LNCaP clone FGC (cell line): ENCODE measurements at regions not wholly inside any gene's neighbourhood (a gene's known extent, or its start where the extent isn't known, plus 50 kb on each side); places are given as distances from the start of the nearest gene placed in this dataset.

Source experiments
- DNase-seq: peaks from one replicate; pipeline ENCODE4 v3.0.0-alpha.2; 2011; ENCODE audit warnings: low read depth
- H3K4me3 ChIP-seq: 2 replicates; pipeline ENCODE4 v1.5.1; 2011; ENCODE audit warnings: mild to moderate bottlenecking, low read depth, low read length, control low read depth
- TF ChIP-seq, protein P1 (sequence below): IDR thresholded peaks from 2 replicates; pipeline ENCODE4 v1.5.1; 2012; ENCODE audit warnings: mild to moderate bottlenecking; ENCODE audit not compliant: control insufficient read depth, insufficient read depth; ENCODE audit errors: extremely low read depth

DNA sequence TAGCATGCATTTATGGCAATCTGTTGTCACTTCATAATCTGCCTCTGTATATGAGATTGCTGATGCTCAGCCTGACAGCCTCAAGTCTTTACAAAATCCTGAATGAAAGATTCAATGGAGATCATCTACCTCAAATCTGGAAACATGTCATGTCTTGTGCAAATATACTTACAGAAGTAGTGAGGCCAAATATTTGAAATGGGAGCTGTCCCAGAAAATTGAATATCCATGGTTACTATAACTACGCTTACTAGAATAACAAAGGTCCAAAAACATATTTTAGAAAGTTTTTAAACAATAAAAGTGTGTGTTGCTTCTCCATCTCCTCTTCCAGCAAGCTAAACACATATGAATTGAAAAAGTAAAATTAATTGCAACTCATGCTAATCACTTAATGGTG, 133.2 kb upstream of the DPH6 start:
- TF ChIP-seq, protein P1, sequence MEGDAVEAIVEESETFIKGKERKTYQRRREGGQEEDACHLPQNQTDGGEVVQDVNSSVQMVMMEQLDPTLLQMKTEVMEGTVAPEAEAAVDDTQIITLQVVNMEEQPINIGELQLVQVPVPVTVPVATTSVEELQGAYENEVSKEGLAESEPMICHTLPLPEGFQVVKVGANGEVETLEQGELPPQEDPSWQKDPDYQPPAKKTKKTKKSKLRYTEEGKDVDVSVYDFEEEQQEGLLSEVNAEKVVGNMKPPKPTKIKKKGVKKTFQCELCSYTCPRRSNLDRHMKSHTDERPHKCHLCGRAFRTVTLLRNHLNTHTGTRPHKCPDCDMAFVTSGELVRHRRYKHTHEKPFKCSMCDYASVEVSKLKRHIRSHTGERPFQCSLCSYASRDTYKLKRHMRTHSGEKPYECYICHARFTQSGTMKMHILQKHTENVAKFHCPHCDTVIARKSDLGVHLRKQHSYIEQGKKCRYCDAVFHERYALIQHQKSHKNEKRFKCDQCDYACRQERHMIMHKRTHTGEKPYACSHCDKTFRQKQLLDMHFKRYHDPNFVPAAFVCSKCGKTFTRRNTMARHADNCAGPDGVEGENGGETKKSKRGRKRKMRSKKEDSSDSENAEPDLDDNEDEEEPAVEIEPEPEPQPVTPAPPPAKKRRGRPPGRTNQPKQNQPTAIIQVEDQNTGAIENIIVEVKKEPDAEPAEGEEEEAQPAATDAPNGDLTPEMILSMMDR = no peak
- no peak for DNase-seq

GRCh38 chr15:35680951-35681350, 135.0 kb upstream of the DPH6 start:
- TF ChIP-seq, protein P1 = no peak
- H3K4me3 ChIP-seq = no peak overlapping the region
- no peak for DNase-seq

More for the DNA sequence above, 133.2 kb upstream of the DPH6 start:
- no peak overlapping the region for H3K4me3 ChIP-seq

DNA sequence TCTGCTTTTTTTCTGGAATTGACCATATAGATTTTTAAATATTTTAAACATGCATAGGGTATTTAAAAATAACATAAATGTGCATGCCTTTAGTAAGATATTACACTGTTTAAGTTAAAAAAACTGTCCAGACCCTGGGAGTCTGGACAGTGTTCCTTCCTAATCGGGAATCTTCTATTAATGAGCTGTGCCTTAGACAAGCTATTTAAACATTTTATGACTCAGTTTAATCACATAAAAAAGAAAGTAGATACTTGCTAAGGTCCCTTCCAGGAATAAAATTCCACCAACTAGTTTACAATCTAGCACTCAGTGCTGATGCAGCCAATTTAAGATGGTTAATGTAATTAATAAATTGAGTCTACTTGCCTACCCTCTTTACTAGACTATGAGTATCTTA, 140.4 kb upstream of the DPH6 start:
- no peak for DNase-seq
- H3K4me3 ChIP-seq = no peak overlapping the region
- TF ChIP-seq, protein P1 = no peak

- no peak for DNase-seq
- no peak overlapping the region for H3K4me3 ChIP-seq
- TF ChIP-seq, protein P1 = no peak
These were observed 143.3 kb upstream of the DPH6 start for GRCh38 chr15:35689266-35689665.

GRCh38 chr15:35690089-35690488, 144.1 kb upstream of the DPH6 start:
- DNase-seq = no peak
- TF ChIP-seq, protein P1 = no peak
- H3K4me3 ChIP-seq = no peak overlapping the region

GRCh38 chr15:35690698-35691116, 144.7 kb upstream of the DPH6 start:
- TF ChIP-seq, protein P1 = no peak
- DNase-seq = no peak
- no peak overlapping the region for H3K4me3 ChIP-seq

- TF ChIP-seq, protein P1 = no peak
- H3K4me3 ChIP-seq = no peak overlapping the region
- DNase-seq = no peak
These were observed 145.3 kb upstream of the DPH6 start for GRCh38 chr15:35691173-35691761.
